Common myeloid progenitor, CD34-positive (primary cell): ENCODE measurements at regions not wholly inside any gene's neighbourhood (a gene's known extent, or its start where the extent isn't known, plus 50 kb on each side); places are given as distances from the start of the nearest gene placed in this dataset.
"Not testable (repeated sequence)": the region's sequence is repeated elsewhere in the genome, so short reads cannot be mapped to it uniquely, and the experiment has no call there.

Experiments
- CTCF ChIA-PET: fragments of 350-600 bp; sonication (Branson Sonifier 250); formaldehyde crosslinking; loops from one replicate; lab custom pipeline; 2021; ENCODE audit warnings: antibody characterized with exemption; lab: Charles Lee
- POLR2A ChIA-PET: fragments of 350-600 bp; sonication (Branson Sonifier 250); formaldehyde crosslinking; loops from one replicate; lab custom pipeline; 2021; ENCODE audit warnings: antibody characterized with exemption; lab: Charles Lee
- DNase-seq, 3 donors: peaks; one replicate each; pipeline versions ENCODE4 v3.0.0 to v3.0.0-alpha.2; 2013
- H3K27ac ChIP-seq, 2 experiments: 1 replicate in 1 of 2; 2 replicates in 1 of 2; pipeline ENCODE4 v1.7.0; 2013; ENCODE audit warnings: inconsistent platforms in 2 of 2, low read length in 2 of 2, mild to moderate bottlenecking in 2 of 2, low read depth in 1 of 2, moderate library complexity in 1 of 2; ENCODE audit not compliant: severe bottlenecking in 2 of 2, insufficient read depth in 1 of 2, poor library complexity in 1 of 2
- H3K27me3 ChIP-seq, 5 experiments: replicated peaks in 2 of 5; 1 replicate in 3 of 5; 2 replicates in 2 of 5; pipeline versions ENCODE4 v1.6.1 to v1.7.0; 2013; ENCODE audit warnings: low read length in 4 of 5, mild to moderate bottlenecking in 2 of 5, moderate library complexity in 2 of 5, inconsistent platforms in 1 of 5; ENCODE audit not compliant: insufficient read depth in 5 of 5, control insufficient read depth in 4 of 5
- H3K36me3 ChIP-seq, 4 experiments: 1 replicate in 2 of 4; 2 replicates in 2 of 4; pipeline versions ENCODE4 v1.6.1 to v1.7.0; 2013; ENCODE audit warnings: low read length in 3 of 4, control low read depth in 1 of 4, mild to moderate bottlenecking in 1 of 4; ENCODE audit not compliant: control insufficient read depth in 4 of 4, insufficient read depth in 4 of 4
- H3K4me1 ChIP-seq, 4 experiments: 1 replicate in 3 of 4; 2 replicates in 1 of 4; pipeline versions ENCODE4 v1.6.1 to v1.7.1; 2013; ENCODE audit warnings: low read length in 3 of 4, mild to moderate bottlenecking in 3 of 4, control low read depth in 1 of 4, inconsistent platforms in 1 of 4, moderate library complexity in 1 of 4; ENCODE audit not compliant: control insufficient read depth in 4 of 4, insufficient read depth in 4 of 4; ENCODE audit errors: control extremely low read depth in 1 of 4
- H3K4me3 ChIP-seq, 7 experiments: 1 replicate in 4 of 7; 2 replicates in 3 of 7; pipeline versions ENCODE4 v1.5.1 to v1.7.0; 2013; ENCODE audit warnings: mild to moderate bottlenecking in 7 of 7, low read length in 6 of 7, moderate library complexity in 6 of 7, inconsistent platforms in 2 of 7, low read depth in 2 of 7, control low read depth in 1 of 7; ENCODE audit not compliant: insufficient read depth in 4 of 7, control insufficient read depth in 1 of 7; ENCODE audit errors: extremely low read depth in 1 of 7
- H3K9me3 ChIP-seq, 5 experiments: 1 replicate in 4 of 5; 2 replicates in 1 of 5; pipeline versions ENCODE4 v1.6.1 to v1.7.1; 2013; ENCODE audit warnings: low read length in 4 of 5, mild to moderate bottlenecking in 2 of 5, inconsistent platforms in 1 of 5, low read depth in 1 of 5, moderate library complexity in 1 of 5; ENCODE audit not compliant: control insufficient read depth in 4 of 5, insufficient read depth in 2 of 5; ENCODE audit errors: control extremely low read depth in 1 of 5
- WGBS: methylation state at CpG from one replicate; pipeline ENCODE4 v1.1.5; 2013; ENCODE audit not compliant: insufficient coverage; 5-methylcytosine and 5-hydroxymethylcytosine counted together

DNA sequence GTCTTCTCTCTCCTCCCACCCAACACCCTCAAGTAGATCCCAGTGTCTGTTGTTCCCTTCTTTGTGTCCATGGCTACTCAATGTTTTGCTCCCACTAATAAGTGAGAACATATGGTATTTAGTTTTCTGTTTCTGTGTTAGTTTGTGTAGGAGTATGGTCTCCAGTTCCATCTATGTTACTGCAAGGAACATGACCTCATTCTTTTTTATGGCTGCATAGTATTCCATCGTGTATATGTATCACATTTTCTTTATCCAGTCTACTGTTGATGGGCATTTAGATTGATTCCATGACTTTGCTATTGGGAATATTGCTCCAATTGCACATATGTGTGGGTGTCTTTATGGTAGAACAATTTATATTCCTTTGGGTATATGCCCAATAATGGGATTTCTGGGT, 51.4 kb upstream of the SLC1A3 start:
- H3K9me3 ChIP-seq, CTCF ChIA-PET, DNase-seq, H3K27me3 ChIP-seq, H3K4me3 ChIP-seq, POLR2A ChIA-PET, H3K36me3 ChIP-seq, H3K4me1 ChIP-seq, H3K27ac ChIP-seq: not testable (repeated sequence)
- no CpG with 5 or more reads among the region's 1 CpG for WGBS
